Breast epithelium (tissue), 3 donors: ENCODE measurements at regions not wholly inside any gene's neighbourhood (a gene's known extent, or its start where the extent isn't known, plus 50 kb on each side); places are given as distances from the start of the nearest gene placed in this dataset.

Experiments used
- POLR2AphosphoS5 ChIP-seq, 3 donors: sonication (generic); formaldehyde crosslinking; IDR thresholded peaks; one replicate each; pipeline ENCODE4 v1.6.1; 2017; ENCODE audit warnings: antibody characterized with exemption in 3 of 3
- TF ChIP-seq, protein P1 (sequence below), 3 donors: fragments of 450-650 bp; IDR thresholded peaks; one replicate each; pipeline ENCODE4 v1.5.1; 2016 to 2017; ENCODE audit warnings: antibody characterized with exemption in 3 of 3, mild to moderate bottlenecking in 3 of 3, moderate library complexity in 3 of 3

DNA sequence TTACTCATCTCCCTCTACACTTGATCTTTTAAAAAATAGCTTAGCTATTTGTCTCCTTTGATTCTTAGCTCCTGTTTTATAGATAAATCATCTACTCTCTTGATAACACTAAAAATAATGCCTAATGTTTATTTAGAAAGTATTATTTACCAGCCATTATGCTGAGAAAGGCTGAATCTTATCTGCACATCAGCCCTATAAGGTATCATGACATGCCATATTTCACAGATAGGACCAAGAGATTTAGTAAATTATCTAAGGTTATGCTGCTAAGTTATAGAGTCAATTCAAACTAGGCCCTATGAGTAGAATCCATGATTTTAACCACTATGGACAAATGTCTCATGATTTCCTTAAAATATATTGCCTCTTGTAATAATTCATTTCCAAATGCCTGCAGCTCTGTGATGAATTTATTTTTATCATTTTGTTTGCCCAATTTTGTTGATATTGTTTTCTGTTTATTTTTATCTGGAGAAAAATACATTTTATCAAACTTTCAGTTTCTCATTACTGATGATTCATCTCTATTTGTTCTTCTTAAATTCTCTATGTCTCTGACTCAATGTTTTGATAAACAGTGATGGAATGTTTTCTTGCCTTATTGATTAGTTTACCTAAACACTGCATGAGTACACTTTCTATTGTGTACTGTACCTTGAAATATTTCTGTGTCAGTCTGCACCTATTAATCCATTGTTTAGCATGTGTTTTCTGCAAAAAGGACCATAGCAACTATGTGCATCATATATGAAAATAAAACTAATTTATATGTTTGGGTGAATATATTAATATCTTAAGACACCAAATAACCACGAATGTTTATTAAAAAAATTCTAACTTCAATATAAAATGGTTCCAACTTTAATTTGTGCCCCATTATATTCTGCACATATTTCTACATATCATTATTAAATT, 300.8 kb downstream of the CDH9 start:
- TF ChIP-seq POLR2AphosphoS5 (IDR thresholded peaks at IDR 0.05), result no peak
- TF ChIP-seq, protein P1, sequence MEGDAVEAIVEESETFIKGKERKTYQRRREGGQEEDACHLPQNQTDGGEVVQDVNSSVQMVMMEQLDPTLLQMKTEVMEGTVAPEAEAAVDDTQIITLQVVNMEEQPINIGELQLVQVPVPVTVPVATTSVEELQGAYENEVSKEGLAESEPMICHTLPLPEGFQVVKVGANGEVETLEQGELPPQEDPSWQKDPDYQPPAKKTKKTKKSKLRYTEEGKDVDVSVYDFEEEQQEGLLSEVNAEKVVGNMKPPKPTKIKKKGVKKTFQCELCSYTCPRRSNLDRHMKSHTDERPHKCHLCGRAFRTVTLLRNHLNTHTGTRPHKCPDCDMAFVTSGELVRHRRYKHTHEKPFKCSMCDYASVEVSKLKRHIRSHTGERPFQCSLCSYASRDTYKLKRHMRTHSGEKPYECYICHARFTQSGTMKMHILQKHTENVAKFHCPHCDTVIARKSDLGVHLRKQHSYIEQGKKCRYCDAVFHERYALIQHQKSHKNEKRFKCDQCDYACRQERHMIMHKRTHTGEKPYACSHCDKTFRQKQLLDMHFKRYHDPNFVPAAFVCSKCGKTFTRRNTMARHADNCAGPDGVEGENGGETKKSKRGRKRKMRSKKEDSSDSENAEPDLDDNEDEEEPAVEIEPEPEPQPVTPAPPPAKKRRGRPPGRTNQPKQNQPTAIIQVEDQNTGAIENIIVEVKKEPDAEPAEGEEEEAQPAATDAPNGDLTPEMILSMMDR (IDR thresholded peaks at IDR 0.05), result no peak
